ENCODE measurements at regions not wholly inside any gene's neighbourhood (a gene's known extent, or its start where the extent isn't known, plus 50 kb on each side); places are given as distances from the start of the nearest gene placed in this dataset.

DNA sequence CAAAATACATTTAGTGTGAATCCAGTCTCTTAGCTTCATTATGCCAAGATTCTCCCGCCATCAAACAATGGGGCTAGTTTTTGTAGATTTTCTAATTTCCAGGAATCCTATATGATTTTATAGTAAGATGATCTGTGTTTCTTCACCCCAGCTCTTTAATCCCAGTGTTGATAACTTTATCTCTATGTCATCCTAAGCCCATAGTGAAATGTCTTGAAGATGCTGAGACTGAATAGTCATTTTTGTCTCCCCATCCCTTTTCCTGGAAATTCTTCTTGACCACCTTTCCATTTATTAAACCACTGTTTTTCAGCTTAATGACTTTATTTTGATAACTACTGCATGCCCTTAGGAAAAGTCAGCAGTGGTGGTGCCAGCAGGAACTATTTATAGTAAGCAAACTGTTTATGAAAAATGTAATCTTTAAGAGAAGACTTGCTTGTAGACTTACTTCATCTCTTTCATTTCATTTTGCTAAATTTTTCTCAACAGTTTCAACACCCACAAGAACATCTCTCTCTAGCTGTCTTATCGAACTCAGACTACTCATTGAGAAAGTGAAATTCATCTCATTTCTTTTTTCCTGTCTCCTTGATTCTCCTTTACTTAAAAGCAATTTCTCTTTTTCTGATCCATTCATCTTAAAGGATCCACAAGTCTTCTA, 116.6 kb downstream of the NTMT2 start:
- no peaks in the 10 kb centered on the region for H3K9me2 ChIP-seq (ENCODE audit: insufficient read depth, low read length)
- ChIA-PET CTCF (ENCODE audit: unreplicated experiment) (no interaction called here), POLR2A (interaction anchor here (0.6 to 0.7 kb wide), 2 partner anchors 50 to 1703 kb away, joined by 4 read pairs; no protein-coding TSS in a partner anchor)
- no peak for DNase-seq (ENCODE audit: low spot score)
- no peak overlapping the region for H3K4me2 ChIP-seq (ENCODE audit: low read length)
- no peaks in the 10 kb centered on the region for H3K79me2 ChIP-seq (ENCODE audit: insufficient read depth, low read depth, low read length)
- BruUV-seq (replicated peaks) = no TSS peak
- H3K4me3 ChIP-seq (ENCODE audit: low read depth, low read length, poor library complexity, severe bottlenecking) = no peak overlapping the region
- no peaks in the 10 kb centered on the region for H3K36me3 ChIP-seq (ENCODE audit: insufficient read depth, low read length)
- no peak for TF ChIP-seq CTCF (conservative IDR thresholded peaks at IDR 0.05; ENCODE audit: low read length)
- TF ChIP-seq EZH2phosphoT487 (IDR thresholded peaks at IDR 0.05; ENCODE audit: borderline replicate concordance, low read depth, low read length) = no peak
- no peak overlapping the region for H2AFZ ChIP-seq (ENCODE audit: low read length)
- intact Hi-C loops (cut with micrococcal nuclease; ENCODE audit: unreplicated experiment) = no loop called here
- H3K9me3 ChIP-seq (ENCODE audit: low read length) = no peaks in the 10 kb centered on the region
- H4K20me1 ChIP-seq (ENCODE audit: insufficient read depth, low read length) = no peaks in the 10 kb centered on the region
- no peaks in the 10 kb centered on the region for H3K4me1 ChIP-seq (ENCODE audit: insufficient read depth, low read length, poor library complexity, severe bottlenecking)
- no peak overlapping the region for H3K27ac ChIP-seq (ENCODE audit: low read depth, low read length, poor library complexity, severe bottlenecking)

GRCh38 chr1:170265234-170265633, 119.5 kb downstream of the NTMT2 start:
- no peak for TF ChIP-seq EZH2phosphoT487 (IDR thresholded peaks at IDR 0.05; ENCODE audit: borderline replicate concordance, low read depth, low read length)
- TF ChIP-seq CTCF (conservative IDR thresholded peaks at IDR 0.05; ENCODE audit: low read length) = no peak
- Histone ChIP-seq H3K4me2 (ENCODE audit: low read length) (no peak overlapping the region), H3K9me2 (ENCODE audit: insufficient read depth, low read length) (no peaks in the 10 kb centered on the region), H3K36me3 (ENCODE audit: insufficient read depth, low read length) (no peaks in the 10 kb centered on the region), H3K27ac (ENCODE audit: low read depth, low read length, poor library complexity, severe bottlenecking) (no peak overlapping the region), H2AFZ (ENCODE audit: low read length) (no peak overlapping the region), H3K4me3 (ENCODE audit: low read depth, low read length, poor library complexity, severe bottlenecking) (no peak overlapping the region), H3K4me1 (ENCODE audit: insufficient read depth, low read length, poor library complexity, severe bottlenecking) (no peaks in the 10 kb centered on the region), H3K9me3 (ENCODE audit: low read length) (no peaks in the 10 kb centered on the region), H4K20me1 (ENCODE audit: insufficient read depth, low read length) (no peaks in the 10 kb centered on the region), H3K79me2 (ENCODE audit: insufficient read depth, low read depth, low read length) (no peaks in the 10 kb centered on the region)
- BruUV-seq (replicated peaks) = no TSS peak
- POLR2A ChIA-PET = no interaction called here
- DNase-seq (ENCODE audit: low spot score) = no peak
- CTCF ChIA-PET (ENCODE audit: unreplicated experiment) = no interaction called here
- intact Hi-C loops (cut with micrococcal nuclease; ENCODE audit: unreplicated experiment) = no loop called here

DNA sequence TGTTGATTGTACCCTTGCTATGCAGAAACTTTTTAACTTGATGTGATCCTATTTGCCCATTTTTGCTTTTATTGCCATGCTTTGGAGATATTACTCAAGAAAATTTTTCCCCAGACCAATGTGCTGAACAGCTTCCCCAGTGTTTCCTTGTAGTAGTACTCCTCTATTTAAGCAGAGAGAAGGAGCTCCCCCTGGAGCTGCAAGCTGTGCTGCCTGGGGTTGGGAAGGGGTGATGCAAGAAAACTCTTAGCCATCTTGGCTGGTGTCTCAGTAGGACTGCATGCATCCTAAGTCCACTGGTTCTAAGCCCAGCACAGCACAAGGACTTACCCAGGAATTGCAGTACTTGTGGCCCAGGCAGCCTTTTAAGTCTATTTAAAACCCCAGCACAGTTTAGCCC, 121.6 kb downstream of the NTMT2 start:
- no TSS peak for BruUV-seq (replicated peaks)
- DNase-seq (ENCODE audit: low spot score) = no peak
- no peak overlapping the region for H3K4me3 ChIP-seq (ENCODE audit: low read depth, low read length, poor library complexity, severe bottlenecking)

More for the DNA sequence above, 121.6 kb downstream of the NTMT2 start:
- TF ChIP-seq EZH2phosphoT487 (IDR thresholded peaks at IDR 0.05; ENCODE audit: borderline replicate concordance, low read depth, low read length) (no peak), CTCF (conservative IDR thresholded peaks at IDR 0.05; ENCODE audit: low read length) (no peak)
- Histone ChIP-seq H3K9me2 (ENCODE audit: insufficient read depth, low read length) (no peaks in the 10 kb centered on the region), H3K36me3 (ENCODE audit: insufficient read depth, low read length) (no peaks in the 10 kb centered on the region), H3K4me1 (ENCODE audit: insufficient read depth, low read length, poor library complexity, severe bottlenecking) (no peaks in the 10 kb centered on the region), H3K4me2 (ENCODE audit: low read length) (no peak overlapping the region), H3K79me2 (ENCODE audit: insufficient read depth, low read depth, low read length) (no peaks in the 10 kb centered on the region), H2AFZ (ENCODE audit: low read length) (no peak overlapping the region), H3K27ac (ENCODE audit: low read depth, low read length, poor library complexity, severe bottlenecking) (no peak overlapping the region), H3K9me3 (ENCODE audit: low read length) (no peaks in the 10 kb centered on the region), H4K20me1 (ENCODE audit: insufficient read depth, low read length) (no peaks in the 10 kb centered on the region)
- POLR2A ChIA-PET = no interaction called here
- intact Hi-C loops (cut with micrococcal nuclease; ENCODE audit: unreplicated experiment) = no loop called here
- CTCF ChIA-PET (ENCODE audit: unreplicated experiment) = no interaction called here

Data from OCI-LY7 (cell line).